NCI-H2227 treated with DMSO at 0.1 percent for 48 hours (cell line): ENCODE measurements at regions not wholly inside any gene's neighbourhood (a gene's known extent, or its start where the extent isn't known, plus 50 kb on each side); places are given as distances from the start of the nearest gene placed in this dataset.

Experiments
- DNase-seq: peaks from one replicate; lab custom pipeline; 2025; lab: John Stamatoyannopoulos, UW

DNA sequence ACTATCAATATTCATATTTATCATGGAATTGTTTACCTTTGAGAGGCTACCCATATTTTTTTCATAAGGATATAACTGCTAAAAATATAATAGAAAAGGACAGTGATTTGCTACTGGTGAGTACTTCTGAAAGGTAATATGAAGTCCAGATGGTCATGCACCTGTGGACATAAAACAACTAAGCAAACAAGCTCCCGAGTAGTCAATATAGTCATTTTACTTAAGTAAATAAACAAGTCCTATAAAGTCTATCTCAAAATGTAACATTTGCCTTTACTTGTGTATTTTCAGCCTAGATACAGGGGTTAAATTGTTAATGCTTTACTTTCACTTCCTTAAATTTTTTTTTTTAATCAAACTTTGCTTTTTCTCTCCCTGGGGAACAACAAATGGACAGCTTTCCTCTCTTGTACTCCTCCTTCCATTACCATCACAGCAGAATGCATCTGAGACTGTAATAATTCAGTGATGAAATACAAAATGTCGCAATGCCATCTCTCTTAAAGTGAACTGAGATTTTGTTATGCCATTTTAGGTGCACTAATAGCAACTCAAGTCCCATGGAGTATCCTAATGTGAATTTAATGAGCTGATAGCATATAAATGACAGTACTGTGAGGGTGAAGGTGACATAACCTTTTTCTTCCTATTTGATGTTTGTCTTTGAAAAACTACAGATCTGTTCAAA, 1325.4 kb upstream of the ZEB2 start:
- DNase-seq, result no peak

DNA sequence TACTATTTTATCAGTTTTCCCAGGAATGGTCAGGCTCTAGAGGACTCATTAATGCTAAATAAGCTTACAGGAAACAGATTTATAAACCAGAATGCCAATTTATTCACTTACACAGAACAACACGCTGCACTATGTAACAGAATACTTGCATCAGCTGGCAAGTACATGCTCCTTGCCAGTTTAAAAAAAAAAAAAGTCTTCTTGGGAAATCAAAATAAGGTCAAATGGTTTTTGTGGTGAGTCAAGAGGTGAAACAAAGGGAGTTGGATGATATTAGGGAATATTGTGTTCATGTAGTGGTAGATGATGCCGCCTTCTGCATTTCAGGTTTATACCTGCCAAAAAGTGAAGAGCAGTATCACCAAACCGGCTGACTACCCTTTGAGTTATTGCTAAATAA, 1322.1 kb upstream of the ZEB2 start:
- DNase-seq, result no peak

DNA sequence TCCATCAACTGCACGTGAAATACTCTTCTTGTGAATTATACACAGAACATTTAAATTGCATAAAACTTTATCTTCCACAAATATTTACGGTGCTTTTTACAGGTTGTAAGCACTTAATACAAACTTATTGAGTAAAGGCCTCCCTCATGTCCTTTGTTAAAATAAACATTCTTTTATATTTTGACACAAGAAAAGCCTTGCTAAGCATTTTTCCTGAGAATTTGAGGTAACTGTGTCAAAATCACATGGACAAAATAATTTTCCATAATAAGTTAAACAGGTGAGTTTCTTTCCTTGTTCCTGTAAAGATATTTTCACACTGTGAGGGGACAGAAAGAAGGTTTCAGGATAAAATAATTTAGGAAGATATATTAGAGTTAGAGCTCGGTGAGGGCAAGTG, 1317.1 kb upstream of the ZEB2 start:
- DNase-seq, result no peak

DNA sequence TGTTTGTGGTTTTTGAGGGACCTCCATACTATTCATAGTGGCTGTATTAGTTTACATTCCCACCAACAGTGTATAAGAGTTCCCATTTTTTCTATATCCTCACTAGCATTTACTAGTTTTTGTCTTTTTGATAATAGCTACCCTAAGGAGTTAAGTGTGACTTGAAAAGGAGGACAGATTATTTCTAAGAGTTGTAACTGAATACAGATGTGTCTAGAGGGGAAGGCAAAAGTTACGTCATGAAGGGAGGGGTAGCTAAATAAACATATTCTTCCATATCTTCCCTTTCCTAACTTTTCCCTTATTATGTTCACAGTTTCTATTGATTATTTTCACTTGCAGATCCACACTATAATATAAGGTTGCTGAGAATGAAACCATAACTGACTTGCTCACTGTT, 1315.7 kb upstream of the ZEB2 start:
- DNase-seq, result no peak

DNA sequence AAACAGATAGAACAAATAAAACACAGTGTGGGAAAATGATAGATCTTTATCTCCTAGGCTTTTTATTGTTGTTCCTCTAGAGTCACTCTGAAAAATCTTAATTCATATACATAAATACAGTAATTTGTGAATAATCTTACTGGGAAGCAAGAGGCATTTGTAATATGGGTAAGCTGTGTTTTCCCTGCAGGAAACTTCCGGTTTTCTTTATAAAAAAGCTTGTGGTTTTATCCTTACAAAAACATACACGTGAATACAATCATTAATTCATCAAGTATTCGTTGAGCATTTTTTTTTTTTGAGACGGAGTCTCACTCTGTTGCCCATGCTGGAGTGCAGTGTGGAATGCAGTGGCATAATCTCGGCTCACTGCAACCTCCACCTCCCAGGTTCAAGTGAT, 1312.8 kb upstream of the ZEB2 start:
- no peak for DNase-seq

DNA sequence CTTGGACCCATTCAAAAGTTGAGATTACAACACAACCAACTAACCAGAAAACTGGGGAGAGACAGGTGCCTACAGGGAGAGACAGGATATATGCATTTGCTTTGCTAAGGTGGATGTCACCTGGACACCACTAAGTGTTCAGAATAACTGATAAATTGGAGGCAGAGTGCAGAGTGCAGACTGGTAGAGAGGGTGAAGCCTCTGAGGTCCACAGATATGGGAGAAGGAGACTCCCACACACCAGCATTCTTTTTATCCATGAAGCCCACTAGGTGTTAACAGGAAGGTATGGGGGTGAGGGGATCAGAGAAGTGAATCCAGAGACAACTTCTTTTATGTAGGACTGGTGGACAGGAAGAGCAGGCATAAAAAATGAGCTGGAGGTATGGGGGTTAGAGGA, 1310.0 kb upstream of the ZEB2 start:
- DNase-seq, result no peak

DNA sequence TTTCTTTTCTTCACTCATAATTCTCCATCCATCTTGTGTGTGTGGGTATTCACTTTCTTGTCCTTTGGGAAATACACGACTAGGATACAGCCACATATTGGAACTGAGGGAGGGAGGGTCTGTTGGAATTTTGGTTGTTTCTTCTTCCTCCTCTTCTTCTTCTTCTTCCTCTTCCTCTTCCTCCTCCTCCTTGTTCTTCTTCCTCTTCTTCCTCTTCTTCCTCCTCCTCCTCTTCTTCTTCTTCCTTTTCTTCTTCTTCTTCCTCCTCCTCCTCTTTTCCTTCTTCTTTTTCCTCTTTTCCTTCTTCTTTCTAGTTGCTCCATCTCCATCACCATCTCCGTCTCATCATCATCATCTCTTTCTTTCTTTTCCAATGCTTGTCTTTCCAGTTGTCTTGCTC, 1307.3 kb upstream of the ZEB2 start:
- DNase-seq, result no peak

DNA sequence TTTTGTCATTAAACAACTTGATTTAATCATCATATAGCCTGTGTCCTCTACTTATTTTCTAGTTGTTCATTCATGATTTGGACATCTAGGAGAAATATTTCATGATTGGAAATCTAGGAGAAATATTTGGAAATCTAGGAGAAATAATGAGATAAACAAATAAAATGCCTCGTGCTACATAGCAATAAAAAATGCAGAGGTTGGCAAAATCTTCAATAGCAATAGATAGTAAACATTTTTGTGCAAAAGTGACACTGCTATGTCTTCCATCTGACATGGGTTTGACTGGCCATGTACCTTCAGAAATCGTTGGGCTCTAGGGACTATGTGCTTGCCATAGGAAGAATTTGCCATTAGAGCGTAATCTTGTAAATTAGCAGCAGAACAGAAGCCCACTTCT, 1304.5 kb upstream of the ZEB2 start:
- DNase-seq, result no peak

DNA sequence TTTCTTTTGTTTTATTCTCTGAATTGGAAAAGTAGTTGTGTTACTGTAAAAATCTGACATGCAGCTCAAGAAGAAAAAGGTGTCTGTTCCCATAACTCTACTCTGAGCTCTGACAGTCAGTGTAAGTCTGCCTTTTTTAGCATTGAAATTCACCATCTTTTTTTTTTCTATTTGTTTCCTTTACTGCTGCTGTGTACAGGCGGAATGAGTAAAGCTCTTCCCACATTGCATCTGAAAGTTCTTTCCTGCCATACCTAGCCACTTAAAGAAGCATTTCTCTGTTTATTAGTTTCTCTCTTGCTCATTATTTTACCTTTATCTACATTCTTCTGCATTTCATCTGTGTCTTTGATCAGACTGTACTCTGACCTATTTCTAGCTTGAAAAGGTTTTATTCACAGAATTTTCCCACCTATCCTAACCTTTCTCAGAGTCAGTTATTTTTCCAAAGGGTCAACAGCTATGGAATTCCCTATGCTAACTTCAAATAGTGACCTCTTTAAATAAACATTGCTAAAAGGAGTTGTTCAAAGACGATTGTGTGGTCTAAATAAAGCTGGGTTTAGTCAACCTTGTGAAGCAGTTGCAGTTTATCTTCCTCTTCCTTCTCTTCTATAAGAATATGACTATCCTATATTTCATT, 1303.1 kb upstream of the ZEB2 start:
- no peak for DNase-seq

DNA sequence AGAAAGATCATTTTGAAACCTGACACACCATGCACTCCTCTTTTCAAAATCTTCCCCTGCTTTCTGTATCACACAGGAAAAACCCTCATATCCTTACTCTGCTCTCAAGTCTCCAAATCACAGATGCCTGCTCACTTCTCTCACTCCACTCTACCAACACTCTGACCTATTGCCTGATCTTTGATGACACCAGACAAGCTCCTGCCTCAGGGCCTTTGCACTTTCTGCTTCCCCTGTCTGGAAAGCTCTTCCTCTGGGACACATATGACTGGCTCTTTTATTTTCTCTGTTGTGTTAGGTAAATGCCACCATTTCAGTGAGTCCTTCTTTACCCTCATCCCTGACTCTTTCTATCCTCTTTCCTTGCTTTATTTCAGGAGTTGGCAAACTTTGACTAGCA, 1300.7 kb upstream of the ZEB2 start:
- DNase-seq, result no peak

DNA sequence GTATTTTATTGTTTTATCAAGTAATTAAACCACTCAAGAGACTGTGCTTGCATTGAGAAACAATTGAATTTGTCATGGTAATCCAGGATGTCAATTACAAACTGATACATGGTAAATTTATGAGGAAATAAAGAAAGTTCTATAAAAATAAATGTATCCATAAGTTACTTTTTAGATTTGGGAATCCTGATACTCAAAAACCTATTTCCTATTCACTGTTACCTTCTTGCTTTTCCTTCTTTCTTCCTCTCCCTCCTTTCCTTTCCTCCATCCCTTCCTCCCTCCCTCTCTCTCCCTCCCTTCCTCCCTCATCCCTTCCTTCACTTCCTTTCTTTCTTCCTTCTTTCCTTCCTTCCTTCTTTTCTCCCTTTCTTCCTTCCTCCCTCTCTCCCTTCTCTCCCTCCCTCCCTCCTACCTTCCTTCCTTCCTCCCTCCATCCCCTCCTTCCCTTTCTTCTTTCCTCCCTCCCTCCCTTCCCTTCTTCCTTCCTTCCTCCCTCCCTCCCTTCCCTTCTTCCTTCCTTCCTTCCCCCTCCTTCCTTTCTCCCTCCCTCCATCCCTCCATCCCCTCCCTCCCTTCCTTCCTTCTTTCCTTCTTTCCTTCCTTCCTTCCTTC, 1299.1 kb upstream of the ZEB2 start:
- no peak for DNase-seq

DNA sequence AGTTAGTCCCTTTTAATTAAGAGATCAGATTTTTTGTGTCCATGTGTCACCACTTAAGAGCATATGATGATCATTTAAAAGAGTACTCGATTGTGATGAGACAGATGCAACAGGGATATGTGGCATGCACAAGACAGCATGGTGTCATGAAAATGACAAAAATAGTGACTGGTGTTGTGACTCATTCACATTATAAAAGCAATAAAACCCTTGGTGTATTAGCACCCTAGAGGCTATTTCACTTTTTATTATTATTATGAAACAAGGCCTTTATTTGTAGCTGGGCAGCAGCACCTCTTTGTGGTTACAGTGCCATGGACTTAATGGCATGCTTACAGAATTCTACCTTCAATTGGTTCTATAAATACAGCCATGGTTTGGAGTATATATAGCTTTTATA, 1296.0 kb upstream of the ZEB2 start:
- no peak for DNase-seq

DNA sequence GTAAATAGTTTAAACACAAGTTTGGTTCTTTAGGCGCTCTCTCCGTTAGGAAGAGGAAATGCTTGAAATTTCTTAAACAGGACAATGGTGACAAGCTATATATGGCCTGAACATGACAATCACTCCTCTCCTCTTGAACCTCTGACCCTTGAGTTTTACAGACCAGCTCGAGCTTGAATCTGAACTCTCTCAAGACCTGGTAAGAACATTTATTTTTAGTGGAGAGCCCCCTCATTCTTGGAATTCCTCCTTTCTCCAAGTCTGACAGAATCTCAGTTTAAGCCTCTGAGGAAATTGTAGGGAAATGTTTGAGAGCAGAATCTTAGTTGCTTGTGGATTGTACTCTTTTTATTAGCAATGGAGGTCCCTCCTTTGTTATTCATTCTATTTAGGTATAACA, 1293.6 kb upstream of the ZEB2 start:
- DNase-seq, result no peak

DNA sequence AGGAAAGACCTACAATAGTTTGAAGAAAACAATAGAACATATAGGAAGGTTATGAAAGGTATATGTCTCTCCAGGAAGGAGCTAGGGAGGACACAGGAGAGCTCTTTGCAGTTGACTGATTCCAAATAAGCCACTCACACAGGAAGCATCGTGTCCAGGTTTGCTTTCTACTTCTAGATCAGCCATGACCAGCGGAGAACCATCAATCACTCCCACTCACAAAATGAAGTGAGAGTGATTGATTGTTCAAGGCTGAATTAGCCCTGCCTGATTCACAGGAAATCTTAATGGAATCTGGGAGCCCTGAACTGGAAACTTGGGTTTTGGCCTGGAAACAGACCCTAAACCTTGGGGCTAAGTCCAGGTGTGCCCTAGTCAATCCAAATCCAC, 1292.2 kb upstream of the ZEB2 start:
- no peak for DNase-seq

DNA sequence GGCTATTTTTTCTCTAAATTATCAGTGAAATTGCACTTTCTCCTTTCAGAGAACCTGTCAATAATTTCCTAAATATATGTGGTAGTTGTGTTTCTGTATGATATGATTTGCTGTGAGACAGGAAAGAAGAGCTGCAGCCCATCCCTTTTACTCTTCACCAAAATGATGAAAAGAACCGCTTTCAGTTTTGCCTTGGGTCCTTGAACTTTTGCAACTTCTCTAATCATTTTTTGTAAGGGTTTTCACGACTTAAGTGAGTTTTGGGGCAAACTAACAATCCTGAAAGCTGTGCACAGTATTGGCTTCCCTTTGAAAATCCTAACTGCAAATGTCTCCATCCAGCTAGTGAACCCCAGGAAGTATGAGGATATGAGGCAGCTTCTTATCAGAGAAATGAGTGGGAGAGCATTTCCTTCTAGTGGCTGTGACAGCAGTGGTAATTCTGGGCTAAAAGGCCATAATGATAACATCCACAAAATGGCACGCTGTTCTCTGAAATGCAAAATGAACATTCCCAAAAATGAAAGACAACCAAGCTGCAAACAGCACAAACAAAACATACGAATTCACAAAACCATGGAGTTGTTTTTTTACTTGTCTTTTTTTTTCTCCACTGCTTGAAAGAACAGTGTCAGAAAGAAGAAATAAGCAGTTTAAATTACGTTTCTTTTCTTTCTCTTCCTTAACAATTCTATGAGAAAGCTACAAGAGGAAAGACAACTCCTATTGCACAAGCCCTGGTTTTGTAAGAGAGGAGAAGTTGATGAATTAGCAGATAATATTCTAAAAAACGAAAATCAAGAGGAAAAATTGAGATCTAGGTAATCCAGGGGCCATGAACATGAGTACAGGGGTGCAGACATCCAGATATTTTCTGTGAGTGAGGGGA, 1291.6 kb upstream of the ZEB2 start:
- DNase-seq, result no peak

DNA sequence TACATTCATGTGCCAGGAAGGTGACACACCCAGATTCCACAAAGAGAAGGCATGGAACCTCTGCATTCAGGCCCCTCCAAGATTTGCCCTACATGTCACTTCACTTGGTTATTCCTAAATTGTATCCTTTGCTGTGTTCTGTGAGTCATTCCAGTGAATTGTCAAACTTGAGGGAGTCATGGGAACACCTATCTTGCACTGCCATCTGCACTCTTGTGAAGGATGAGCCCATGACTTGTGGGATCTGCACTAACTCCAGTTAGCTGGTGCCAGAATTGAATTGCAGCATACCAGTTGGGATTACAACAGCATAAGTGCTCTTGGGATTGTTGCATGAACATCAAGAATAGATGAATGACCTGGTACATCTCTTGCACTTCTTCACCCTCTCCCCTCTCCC, 1288.0 kb upstream of the ZEB2 start:
- DNase-seq, result no peak

DNA sequence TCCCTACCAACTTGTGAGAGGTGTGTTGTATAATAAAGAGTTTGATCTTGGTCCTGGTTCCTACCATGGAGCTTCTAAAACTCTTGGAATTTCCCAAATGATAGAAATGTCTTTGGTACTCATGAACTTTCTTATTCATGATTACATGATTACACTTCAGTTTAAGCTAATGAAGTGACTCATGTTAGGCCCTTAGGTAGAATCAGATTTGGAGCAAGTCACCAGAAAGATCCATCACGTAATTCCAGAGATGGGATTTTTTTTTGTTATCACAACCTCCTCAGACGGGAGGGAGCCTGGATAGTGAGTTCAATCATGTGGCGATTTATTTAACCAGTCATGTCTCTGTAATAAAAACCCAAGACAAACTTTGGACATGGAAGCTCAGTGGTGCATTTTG, 1287.6 kb upstream of the ZEB2 start:
- DNase-seq, result no peak

DNA sequence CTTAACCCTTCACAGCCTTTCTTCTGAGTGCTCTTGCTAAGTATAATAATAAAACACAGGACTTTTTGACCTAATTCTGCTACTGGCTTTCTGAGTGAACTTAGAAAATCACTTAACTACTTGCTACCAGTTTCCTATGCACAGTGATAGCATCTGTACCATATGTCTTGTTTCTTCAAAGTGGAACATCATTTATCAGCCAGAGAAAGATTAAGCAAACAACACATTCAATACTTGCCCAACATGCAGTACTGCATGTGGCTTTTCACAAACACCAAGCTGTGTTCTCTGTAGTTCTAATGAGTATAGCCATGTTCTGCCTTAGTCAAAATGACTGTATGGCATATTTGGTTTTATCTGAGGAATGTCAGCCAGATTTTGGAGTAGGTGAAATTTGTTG, 1286.6 kb upstream of the ZEB2 start:
- DNase-seq, result no peak

DNA sequence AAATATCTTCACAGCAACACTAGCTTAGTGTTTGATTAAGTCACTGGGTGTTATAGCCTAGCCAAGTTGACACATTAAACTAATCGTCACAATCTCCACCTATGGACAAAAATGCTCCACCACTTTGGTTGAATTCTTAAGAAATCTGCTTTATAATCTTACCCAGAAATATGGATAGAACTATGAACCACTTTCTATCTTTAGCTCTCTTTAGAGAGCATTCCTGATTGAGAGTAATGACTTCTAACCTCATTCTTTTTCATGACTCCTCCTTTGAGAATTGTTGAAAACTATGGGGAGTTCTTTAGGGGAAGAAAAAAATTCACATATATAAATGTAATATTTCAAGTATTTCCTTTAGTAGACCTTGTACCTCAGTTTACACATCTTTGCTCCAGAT, 1282.2 kb upstream of the ZEB2 start:
- DNase-seq, result no peak

DNA sequence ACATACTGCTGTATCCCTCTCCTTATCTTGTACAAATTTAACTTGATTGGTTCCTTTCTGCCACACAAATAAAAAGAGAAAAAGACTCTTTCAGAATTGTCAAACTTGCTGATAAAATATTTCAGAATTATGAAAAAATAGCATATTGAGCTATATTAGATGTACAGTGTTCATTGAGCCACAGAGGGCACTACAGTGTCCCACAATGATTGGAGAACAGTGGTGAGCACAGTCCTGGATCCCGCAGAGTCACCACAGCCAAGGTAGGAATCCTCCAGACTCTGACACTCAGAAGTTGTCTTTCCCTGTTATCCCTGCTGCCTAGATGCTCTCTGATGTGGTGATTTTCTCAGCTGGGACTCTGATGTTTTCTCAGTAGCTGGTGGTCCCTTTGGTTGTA, 1281.3 kb upstream of the ZEB2 start:
- DNase-seq, result no peak

DNA sequence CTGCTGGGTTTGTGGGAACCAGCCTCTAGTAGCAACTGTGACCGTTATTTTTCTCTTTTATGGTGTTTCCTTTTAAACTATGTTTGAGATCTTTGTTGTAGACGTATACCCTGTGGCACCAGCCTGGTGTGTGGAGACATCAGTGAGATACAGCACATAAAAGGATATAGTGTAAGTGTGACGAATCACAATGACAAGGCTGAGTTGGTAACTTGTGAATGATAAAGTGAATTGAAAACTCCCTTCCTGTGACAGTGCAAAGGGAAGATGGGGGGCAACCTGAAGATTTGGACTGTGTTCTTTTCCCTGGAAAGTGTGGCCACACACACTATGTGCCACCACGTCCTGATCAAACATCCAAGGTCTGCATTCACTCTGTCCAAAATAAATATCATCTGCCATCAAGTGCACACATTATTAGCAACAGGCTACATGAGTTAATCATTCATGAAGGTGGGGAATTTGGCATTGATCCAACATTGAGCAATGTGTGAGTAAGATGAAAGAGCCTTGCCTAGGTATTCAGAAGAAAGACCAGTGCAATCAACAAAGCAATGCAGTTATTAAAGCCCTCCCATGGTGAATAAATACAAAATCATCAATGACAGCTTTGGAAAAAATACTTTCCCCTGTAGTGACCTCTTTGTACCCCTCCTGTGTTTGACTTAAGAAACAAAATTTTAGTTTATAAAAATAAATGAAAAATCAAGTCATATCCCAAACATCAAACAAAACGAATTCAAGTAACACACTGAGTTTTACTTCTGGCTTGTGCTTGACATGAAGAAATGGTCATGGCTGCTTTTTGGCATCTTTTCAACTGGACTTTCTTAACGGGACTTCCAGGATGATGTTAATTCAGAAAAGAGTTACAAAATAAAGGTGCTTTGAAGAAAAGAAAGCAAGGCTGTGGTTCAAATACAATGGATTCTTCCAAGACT, 1280.5 kb upstream of the ZEB2 start:
- DNase-seq, result no peak
